ENCODE measurements at regions not wholly inside any gene's neighbourhood (a gene's known extent, or its start where the extent isn't known, plus 50 kb on each side); places are given as distances from the start of the nearest gene placed in this dataset.

DNA sequence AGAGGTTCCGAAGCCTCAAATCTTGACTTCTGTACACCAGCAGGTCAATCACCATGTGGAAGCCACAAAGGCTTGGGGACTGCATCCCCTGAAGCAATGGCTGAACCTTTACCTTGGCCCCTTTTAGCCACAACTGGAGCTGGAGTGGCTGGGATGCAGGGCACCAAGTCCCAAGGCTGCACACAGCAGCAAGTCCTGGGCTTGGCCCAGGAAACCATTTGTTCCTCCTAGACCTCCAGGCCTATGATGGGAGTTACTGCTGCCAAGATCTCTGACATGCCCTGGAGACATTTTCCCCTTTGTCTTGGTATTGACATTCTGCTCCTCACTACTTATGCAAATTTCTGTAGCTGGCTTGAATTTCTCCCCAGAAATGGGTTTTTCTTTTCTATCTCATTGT lies 285.9 kb downstream of the ASXL3 start:
- no peak for DNase-seq (ENCODE audit: low spot score)

DNA sequence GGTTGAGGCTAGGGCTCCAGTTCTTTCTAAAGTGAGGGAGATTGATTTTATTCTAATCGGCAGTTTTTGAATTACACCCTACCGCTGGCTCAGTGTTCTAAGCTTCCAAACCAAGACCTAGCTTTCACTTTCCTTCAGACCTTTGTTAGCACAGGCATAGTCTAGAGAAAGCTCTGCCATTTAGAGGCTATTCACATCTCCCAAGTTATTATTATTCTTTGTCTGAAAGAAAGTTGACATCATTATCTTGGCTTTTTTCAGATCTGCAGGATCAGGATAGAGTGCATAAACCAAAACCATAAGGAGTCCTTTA lies 276.8 kb downstream of the ASXL3 start:
- no peak for DNase-seq (ENCODE audit: low spot score)

DNA sequence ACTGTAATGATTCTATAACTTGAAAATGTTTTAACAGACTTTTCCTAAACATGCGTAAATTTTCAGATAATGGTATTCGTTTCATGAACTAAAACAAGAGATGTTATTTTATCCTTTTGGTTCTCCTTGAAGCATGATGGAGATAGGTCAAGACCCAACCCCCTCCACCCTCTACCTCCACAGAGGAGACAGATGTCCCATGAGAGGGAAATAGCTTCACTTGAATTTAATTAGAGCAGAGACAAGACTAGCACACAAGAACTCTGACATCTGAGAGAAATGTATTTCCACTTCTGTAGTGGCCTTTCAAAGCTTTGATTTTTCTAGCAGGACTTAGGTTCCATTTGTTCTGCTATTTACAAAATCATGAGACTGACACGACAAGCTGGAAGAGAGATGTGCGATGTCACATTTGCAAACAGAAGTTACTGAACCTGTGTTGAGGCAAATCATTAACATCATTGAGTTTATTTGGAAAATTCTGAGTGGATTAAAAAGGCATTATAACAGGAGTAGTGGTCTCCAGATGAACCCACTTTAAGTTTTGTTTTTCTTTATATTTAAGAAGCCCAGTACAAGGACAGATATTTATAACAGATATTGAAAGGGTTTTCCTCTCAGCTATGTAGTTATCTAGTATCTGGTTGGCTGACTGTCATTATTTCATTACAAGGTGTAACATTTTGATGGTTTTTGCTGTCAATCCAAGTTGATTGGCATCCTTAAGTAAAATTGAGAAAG lies 276.2 kb downstream of the ASXL3 start:
- no peak for DNase-seq (ENCODE audit: low spot score)

DNA sequence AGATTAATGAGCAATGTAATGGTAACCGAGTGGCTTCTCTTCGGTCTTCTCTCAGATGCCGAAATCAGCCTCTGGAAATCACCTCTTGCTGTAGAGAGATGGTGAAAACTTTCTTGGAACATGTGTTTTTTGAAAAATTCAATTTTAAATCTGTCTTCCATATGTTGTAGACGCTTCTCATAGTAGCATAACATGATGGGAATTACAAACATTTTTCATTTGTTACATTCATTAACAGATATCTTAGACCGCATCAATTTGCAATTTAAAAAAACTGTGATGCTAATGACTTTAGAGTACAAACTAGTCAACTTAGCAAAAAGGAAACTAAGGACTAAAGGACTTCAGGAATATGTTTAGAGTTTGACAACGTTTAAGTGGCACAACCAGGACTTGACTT lies 275.2 kb downstream of the ASXL3 start:
- DNase-seq (ENCODE audit: low spot score), result no peak

DNA sequence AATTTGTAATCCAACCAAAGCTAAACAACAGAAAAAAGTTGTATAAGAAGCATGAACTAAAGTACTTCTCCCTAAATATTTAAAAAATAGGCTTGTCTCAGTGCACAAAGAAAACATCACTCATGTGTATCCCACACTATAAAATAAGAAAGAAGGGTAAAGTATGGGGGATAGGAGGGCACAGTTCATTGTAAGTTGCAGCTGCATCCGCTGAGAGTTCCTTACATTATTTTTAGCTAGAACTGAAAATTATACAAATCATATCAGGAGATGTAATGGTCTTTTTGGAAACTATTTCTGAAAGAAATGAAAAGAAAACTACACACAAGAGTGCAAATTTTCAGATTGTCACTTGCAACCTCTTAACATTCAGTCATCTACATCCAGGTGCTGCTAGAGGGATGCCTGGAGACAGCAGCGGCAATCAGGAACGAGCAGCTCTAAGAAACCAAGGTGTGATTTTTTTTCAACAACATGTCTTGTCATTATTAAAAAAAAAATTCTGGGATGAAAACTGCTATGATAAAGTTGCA lies 273.6 kb downstream of the ASXL3 start:
- DNase-seq (ENCODE audit: low spot score), result no peak

DNA sequence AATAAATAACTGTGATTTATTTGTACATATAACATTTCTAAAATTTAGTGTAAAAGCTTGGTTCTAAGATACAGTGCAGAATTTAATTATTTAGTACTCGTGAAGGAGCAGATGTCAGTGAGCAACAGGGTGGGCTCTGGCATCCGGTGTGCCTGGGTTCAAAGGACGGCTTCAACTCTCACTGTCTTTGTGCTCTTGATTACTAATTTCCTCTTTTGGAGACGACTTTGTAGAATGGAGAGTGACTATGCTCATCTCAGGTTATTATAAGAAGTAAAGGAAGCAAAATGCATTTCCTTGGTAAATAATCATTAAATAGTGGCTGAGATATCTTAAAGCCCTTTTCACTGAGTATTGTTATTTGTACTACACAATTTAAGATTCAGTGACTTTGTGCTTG lies 271.7 kb downstream of the ASXL3 start:
- DNase-seq (ENCODE audit: low spot score), result no peak

DNA sequence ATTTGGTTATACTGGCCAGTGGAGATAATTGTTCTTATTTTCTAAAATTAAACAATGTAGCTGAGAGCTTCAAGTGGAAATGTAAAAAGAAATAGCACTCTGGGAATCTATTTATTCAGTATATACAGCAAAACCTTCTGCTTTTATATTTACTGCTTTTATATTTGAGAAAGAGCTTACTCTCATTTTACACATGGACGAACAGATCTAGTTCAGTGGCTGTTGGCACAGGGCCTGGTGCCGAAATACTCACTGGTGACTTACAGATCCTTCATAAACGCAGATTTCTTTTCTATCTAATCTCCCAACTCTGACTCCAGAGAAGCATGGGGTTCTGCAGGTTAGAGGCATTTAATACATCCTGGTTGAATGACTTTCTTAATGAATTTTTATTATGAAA lies 266.2 kb downstream of the ASXL3 start:
- DNase-seq (ENCODE audit: low spot score), result no peak

DNA sequence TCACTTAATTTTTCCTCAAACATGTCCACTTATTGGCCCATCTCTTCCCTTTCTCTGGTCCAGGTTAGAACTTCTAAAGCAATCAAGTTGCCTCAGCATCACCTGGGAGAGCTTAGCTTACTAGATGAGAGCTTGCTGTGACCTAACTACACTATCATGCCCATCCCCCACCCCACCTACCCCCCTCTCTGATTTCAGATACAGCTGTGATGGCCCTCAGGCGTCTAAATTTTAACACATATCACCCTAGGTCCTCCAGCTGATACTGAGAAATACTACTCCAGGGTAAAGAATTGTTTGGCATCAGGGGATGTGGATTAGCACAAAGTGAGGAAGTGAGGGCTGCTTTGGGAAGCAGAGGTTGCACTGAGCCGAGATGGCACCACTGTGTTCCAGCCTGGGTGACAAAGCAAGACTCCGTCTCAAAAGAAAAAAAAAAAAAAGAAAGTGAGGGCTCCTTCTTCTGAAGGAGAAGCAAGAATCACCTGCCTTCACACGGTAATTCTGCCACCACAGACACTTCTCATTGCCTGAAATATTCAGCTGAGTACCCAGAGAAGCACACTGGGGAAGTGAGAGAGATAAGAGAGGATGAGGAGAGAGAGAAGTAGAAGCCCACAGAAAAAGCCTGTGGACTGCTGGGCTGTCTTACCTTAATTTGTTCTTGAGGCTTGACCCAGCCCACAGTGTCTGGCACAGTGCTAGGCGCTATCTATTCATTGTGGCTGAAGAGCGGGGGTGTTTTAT lies 263.4 kb downstream of the ASXL3 start:
- DNase-seq (ENCODE audit: low spot score), result no peak

DNA sequence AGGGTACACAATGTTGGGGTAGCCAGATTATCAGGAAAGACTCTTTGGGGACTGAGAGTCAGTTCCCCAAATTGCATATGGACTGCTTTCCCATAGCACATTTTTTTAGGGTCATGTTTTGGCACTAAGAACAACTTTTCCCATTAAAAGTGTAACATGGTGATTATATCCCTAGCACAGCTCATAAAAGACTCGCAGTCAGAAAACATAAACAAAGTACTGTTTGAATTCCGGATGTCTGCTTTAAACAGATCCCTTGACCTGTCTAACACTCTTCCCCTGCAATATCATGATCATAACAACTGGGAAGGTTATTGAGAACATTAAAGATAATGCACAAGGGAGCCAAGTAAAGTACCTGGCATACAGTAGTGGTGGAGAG lies 262.2 kb downstream of the ASXL3 start:
- DNase-seq (ENCODE audit: low spot score), result no peak

DNA sequence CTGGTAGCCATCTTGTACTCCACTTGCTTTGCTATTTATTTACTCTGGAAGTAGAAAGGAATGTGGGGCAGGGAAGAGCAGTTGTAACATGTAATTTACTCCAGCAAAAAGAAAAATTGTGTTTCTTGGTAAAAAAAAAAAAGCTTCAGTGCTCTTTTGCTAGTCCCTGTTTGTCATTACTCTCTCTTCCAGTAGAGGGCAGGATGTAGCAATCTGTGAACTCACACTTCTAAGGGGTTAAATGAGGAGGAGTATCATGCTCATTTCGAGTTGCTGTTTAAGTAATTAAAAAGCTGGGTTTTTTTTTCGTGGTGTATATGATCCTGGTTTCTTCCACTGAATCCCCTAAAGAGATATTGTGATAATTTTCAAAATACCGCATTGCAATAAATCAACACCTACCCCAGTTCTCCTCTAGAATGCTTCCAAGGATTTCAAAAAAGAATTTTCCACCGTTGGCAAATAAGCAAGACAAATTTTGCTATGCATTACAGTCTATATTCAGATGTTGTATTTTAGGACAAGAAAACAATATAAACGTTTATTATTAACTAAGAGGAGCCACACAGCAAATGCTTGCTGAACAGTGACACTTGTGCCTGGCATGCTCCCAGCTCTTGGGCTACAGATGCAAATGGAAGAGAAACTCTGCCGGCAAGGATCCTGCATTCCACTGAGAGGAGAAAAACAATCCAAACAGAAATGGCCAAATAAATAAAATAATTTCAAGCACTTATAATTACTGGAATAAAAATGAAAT lies 261.6 kb downstream of the ASXL3 start:
- peak; percentile 67 for DNase-seq (ENCODE audit: low spot score)

DNA sequence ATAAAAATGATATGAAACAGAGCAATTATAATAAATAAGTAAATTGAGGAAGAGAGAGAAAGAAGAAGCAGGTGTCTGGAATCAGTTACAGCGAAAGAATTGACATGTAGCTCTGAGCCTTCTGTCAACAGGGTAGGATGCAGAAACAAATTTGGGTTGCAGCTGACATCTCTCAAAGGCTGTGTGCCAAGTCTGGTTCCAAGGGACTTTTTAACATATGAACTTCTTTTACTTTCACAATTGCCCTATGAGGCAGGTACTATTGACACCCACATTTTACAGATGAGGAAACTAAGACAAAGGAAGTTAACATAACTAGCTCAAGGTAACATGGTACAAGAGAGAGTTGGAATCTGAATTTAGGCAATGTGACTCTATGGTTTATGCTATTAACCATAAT lies 260.0 kb downstream of the ASXL3 start:
- DNase-seq (ENCODE audit: low spot score), result no peak

DNA sequence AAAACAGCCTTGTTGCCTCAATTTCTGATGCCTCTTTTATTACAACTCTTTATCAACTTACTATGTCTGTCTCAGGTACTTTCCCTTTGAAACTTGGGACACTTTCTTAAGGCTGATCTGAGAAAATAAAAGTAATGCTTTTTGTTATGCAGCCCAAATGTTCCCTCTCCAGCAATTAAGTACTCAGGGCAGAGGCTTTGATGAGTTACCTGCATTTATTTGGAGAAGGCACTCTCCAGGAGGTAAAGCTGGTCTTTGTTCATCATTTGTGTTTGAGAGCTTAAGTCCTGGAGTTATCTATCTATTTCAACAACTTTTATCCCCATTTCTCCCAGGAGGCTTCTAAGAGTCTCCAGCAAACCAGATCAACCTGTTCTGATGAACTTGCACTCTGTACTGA lies 259.2 kb downstream of the ASXL3 start:
- no peak for DNase-seq (ENCODE audit: low spot score)

DNA sequence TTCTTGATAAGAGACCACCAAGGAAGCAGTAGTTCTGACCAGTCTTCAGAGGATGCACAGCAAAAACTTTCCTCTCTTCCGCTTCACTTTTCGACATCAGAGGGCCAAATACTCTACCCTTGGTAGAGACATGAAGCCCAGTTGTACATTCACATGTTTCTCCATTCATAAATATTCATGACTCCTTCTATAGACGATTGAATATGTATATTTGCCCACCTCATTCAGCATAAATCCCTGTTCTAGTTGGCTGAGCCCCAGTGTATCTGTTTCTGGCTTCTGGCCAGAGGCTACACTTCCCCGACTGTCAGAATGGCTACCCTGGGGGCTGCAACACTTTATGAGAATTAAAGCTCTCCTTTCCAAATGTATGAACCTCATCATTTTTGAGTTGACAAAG lies 258.5 kb downstream of the ASXL3 start:
- no peak for DNase-seq (ENCODE audit: low spot score)

DNA sequence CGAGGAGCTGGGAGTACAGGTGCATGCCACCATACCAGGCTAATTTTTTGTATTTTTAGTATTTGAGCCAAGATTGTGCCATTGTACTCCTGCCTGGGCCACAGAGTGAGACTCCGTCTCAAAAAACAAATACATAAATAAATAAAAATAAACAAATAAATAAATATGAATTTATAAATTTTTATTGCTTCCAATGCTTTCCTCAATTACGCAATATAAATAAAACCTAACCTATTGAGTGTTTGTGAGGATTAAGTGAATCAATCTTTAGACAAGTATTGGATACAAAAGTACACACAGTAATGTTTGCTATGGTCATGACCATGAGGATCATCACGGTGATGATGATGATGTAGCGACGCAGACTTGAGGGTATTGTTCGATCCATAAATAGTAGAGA lies 257.4 kb downstream of the ASXL3 start:
- DNase-seq (ENCODE audit: low spot score), result no peak

DNA sequence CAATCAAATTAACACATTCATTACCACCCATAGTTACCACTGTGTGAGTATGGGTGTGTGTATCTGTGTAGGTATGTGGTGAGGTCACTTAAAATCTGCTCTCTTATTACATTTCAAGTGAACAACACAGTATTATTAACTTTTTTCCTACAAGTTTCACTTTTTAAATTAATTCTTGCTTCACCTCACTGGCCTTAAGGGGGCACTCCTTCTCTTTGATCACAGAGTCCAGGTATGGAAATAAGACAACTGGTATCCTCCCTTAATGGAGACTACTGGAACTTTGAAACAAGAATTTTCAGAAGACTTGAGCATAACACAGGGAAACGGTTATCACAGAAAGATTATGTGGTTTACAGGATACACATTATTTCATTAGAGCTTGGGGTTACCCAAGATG lies 255.8 kb downstream of the ASXL3 start:
- DNase-seq (ENCODE audit: low spot score), result no peak

DNA sequence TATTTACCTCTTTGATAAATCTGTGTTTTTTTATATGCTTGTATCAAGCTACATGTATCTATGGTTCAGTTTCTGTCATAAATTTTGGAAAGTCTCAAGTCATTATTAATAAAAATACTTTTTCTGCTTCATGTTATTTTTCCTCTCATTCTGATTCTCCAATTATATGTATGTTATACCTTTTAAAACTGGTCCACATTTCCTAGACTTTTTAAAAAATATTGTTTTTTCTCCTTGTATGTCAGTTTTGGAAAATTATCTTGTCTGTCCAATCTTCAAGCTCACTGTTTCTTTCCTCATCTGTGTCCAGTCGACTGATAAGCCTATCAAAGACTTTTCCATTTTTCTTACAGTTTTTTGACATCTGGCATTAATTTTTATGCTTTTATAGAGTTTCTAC lies 253.4 kb downstream of the ASXL3 start:
- DNase-seq (ENCODE audit: low spot score), result no peak

DNA sequence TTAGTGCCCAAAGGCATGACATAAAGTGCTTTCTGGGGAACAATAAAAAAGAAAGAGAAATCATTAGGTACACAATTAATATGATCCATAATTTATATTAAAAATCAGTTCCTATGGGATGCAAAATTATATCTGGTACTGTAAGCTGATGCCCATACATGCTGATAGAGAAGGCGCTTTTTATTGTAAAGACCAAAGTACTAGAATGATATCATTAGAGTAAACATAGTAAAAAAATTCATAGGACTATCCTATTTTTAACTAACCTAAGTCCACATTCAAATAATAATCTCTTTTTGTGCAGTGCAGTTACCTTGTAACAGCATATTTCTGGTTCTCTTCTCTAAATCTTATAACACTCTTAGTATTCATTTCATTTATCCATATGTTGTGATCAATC lies 252.2 kb downstream of the ASXL3 start:
- no peak for DNase-seq (ENCODE audit: low spot score)

DNA sequence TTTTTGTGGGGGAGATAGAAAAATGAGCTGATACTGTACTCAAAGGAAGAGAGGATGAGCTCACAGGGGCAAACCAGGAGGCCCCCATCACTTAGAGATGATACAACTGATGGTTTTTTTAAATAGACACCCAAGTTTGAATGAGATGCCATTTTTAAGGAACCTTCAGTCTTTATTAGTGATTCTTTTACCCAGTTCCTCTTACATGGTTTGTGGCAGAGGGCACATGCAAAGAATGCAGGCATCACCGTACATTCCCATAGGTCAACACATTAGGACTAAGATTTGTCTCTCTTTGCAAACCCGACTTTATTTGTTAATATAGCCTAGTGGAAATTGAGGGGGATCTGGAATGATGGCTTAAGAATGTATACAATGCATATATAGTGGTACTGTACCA lies 250.9 kb downstream of the ASXL3 start:
- DNase-seq (ENCODE audit: low spot score), result no peak

DNA sequence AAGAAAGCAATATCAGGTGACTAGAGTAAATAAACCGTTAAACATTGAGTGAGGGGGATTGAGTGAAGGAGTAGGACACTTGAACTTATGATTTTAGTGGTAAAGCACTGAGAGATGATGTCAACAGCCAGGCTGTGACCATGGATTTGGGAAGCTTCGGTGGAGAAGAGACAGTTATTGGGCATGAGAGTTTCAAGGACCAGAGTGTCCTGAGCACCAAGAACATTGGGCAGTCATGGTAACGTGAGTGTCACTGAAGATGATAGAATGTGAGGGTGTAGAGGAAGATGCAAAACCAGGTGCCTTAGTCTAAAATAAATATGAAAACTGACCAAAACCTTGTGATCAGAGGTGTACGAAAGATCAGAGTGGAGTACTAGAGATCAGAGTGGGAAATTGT lies 248.1 kb downstream of the ASXL3 start:
- no peak for DNase-seq (ENCODE audit: low spot score)

DNA sequence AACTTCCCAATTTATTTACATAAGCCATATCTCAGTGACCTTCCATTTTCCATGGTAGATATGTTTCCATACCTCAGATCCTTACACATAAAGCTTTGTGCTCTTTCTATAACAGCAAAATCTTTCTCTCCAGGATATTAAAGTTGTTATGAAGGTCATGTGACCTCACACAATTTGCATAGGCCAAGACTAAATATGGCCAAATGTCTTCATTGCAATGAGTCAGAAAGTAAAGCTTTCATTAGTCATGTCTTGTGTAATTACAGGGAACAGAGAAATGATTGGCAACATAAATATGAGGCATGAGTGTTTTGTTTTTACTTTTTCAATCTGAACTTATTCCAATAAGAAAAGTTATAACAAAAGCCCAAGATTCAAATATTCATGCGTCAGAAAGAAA lies 243.5 kb downstream of the ASXL3 start:
- DNase-seq (ENCODE audit: low spot score), result no peak

DNA sequence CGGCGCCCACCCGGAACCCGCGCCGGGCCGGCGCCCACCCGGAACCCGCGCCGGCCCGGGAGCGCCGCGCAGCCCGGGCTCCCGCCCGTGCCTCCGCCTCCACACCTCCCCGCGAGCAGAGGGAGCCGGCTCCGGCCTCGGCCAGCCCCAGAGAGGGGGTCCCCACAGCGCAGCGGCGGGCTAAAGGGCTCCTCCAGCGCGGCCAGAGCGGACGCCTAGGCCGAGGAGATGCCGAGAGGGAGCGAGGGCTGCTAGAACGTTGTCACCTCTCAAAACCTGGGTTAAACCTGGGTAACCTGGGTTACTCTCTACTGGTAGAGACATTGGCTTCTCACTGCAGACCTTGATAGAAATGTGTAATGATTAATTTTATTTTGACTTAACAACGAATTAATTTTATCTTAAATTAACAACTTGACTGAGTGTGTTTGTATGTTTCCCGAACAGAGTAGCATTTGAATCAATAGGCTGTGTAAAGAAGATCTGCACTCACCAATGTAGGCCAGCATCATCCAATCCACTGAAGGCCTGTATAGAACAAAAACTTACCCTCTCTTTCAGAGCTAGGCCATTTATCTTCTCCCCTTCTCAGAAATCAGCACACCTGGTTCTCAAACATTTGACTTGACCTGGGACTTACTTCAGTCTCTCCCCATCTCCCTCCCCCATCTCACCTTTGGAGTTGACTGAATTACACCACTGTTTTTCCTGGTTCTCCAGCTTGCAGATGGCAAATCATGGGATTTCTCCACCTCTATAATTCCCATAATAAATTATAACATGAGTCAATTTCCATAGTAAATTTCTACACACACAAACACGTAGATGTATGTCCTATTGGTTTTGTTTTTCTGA lies 242.7 kb downstream of the ASXL3 start:
- no peak for DNase-seq (ENCODE audit: low spot score)
